HL-60/S4 treated with phorbol 12-myristate 13-acetate at 8.2 ng/mL for 4 days and 3 days (cell line): ENCODE measurements at regions not wholly inside any gene's neighbourhood (a gene's known extent, or its start where the extent isn't known, plus 50 kb on each side); places are given as distances from the start of the nearest gene placed in this dataset.

Source experiments
- in situ Hi-C: fragments of 300-500 bp; cut with MboI; formaldehyde crosslinking; loops from 2 replicates; pipeline ENCODE4 v1.15.0; 2022; ENCODE audit warnings: low sequenced_read_pairs

DNA sequence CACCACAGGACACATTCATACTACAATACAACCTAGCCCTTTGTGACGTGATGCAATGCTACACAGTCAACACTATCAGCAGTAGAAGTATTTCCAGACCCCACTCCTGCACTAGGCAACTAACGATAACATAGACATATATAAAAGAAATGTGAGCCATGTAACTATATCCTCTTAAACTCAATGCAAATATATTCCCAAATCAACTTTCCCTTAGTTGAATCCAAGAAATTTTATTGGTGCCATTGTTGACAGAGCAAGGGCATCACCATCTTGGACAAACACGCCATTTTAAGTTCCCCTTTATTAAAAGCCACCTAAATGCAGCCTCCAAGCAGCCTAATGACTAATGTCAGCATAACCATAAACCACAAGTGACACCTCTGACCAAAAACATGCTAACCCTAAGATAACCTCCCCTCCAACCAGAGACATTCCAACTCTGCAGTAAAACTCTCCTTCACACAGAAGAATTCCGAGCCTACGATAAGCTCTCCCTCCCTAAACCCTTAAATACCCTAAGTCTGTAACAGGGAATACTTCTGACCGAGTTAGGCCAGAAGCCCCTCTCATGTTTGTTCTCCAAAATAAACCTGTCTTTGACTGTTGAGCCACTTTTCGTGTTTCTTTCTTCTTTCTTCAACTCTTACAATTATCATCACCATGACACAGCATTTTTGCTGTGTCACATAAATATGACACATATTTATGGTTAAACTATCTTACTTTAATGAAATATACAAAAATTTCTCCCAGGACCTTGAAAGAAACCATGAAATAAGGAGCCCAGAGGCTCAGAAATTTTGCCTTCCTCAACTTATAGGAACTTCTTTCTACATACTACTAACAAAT lies 1497.8 kb downstream of the EFNA5 start:
- in situ Hi-C loops: no loop called here

DNA sequence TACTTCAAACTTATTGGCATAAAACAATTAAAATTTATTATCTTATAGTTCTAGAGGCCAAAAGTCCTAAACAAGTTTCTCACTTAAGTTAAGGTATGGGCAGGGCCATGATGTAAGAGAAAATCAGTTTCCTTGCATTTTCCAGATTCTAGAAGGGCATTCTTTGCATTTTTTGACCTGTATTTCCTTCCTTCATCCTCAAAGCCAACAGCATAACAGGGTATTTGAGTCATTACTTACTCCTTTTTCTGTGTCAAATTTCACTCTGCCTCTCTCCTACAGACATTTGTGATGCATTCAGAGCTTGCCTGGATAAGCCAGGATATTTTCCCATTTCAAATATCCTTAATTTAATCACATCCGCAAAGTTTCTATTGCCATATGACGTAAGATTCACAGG lies 1499.0 kb downstream of the EFNA5 start:
- in situ Hi-C loops: no loop called here

DNA sequence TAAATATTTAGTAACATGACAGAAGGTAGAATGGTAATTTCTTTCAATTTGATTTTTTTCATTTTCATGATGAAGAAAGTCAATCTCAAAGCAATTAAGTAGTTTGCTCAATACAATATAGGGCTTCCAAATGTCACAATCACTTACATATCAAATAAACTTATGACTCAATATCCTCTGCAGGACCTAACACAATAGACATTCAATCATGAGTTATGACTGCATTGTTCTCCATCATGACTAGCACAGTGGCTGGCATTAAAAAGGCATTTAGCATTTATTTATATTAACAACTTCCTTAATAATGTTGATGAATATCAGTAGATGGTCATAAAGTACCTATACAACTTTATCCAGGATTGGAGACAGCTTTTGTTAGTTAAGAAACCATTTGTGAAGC lies 1499.6 kb downstream of the EFNA5 start:
- in situ Hi-C loops: no loop called here

DNA sequence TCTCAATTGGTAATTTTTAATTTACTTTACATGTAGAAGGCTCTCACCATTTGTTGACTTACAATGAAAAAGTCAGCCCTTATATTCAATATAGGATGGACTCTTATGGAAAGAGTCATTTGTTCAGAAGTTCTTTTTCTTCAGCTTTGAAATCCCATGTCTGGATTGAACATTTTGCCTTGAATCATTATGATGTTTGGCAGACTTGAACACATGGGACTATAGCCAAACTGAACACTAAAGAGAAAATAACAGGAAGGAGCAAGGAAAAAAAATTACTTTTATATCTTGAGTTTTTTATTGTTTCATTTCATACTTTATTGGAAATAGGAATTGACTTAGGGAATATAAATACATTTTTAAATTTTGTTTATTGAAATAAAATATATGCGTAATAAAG lies 1503.0 kb downstream of the EFNA5 start:
- in situ Hi-C loops: no loop called here

DNA sequence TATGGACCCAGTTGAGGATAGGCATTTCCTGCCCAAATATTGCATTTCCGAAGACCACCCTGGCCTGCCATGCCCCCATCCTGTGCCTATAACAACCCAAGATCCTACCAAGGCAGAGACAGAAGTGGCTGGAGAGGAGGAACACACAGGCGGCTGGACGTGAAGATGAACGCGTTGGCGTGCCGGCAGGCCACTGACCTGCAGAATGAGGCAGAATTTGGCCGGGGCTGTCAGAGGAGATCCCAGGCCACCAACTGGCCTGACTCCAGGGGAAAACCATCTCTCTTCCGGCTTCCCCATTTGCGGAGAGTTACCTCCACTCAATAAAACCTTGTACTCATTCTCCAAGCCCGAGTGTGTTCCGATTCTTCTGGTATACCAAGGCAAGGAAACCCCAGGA lies 1507.5 kb downstream of the EFNA5 start:
- in situ Hi-C loops: no loop called here

DNA sequence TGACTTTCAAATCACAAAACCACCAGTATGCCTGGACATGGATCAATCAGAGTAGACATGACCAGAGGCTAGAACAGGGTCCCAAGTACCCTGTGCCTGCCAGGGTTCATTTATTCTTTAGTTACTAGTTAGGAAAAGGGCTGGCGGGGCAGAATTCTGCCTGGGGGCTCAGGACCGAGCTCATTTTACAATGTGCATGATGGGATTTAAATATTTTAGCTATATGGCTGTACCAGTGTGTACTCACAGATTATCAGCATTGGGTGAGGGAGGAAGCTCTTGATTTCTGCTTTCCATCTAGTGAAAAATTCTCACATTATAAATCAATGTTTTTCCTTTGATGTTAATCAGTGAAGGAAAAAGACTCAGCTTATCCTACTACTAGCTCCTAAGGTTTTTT lies 1511.1 kb downstream of the EFNA5 start:
- in situ Hi-C loops: no loop called here

DNA sequence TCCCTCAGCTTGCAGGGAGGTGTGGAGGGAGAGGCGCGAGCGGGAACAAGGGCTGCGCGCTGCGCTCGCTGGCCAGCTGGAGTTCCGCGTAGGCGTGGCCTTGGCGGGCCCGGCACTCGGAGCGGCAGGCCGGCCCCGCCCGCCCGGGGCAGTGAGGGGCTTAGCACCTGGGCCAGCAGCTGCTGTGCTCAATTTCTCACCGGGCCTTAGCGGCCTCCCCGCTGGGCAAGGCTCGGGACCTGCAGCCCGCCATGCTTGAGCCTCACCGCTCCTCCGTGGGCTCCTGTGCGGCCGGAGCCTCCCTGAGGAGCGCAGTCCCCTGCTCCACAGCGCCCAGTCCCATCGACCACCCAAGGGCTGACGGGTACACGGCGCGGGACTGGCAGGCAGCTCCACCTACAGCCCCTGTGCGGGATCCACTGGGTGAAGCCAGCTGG lies 1516.4 kb downstream of the EFNA5 start:
- in situ Hi-C loops: no loop called here

DNA sequence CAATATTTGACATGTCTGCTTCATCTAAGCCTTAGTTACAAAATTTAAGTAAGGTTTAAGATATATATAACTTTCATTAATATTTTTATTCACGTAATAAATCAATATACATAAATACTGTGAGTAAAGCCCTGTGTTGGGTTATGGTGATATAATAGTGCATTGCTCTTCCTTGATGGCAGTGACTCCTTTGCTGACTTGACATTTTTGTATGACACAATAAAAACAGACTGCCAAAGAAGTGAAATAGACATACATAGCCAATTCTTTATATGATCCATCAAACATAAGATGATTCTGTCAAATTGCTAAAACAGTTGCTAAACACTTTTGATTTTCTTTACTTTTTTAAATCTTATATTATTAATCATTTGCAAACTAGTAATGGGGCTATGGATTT lies 1518.2 kb downstream of the EFNA5 start:
- in situ Hi-C loops: no loop called here

DNA sequence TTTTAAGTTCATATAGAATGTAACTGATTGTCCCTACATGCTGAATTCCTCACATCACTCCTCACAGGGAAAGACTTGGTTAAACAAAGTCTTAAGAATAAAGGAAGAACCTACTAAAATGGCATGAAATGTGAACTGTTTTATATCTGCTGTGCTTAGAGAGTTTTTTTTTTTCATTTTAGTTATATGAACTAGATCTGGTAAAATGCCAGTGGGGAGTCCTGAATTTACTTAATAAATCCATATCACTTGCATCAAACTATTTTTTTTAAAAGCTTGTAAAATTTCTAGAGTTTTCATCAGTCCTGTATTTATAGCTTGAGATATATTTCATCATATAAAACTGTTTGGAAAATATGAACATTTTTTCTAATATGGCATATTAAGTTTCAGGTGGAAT lies 1528.6 kb downstream of the EFNA5 start:
- in situ Hi-C loops: no loop called here

DNA sequence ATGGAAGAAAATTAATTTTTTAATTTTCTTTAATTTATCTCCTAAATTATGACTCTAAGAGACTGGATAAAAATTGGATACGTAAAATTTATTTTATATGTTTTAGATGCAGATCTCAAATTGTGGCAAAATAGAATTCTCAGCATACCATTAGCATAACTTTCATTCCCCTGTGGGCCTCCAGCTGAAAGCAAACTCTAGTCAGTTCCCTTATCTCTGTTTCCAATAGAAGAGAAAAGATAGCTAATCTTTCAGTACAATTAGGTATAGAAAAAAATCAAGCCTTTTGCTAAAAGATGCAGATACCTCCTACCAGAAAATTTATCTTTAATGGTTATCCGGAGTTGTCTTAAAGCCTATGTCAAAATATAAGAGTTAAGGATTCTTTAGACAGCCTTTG lies 1530.6 kb downstream of the EFNA5 start:
- in situ Hi-C loops: no loop called here

DNA sequence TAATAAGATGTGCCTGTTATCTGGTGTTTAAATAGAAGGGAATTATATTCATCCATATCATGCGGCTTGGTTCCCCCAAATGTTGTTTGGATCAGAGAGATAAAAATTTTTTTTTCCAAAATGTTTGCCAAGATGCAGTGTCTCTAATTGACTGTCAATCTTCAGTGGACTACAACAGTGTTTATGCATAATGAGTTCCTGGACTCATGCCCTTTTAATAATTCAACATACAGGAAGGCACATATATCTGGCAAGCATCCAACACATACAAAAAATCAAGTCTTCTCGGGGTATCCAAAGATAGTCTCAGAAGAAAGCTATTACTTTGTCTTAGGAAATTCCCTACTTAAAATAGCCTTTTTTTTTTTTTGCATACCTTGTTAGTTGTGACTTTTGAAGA lies 1534.7 kb downstream of the EFNA5 start:
- in situ Hi-C loops: no loop called here

DNA sequence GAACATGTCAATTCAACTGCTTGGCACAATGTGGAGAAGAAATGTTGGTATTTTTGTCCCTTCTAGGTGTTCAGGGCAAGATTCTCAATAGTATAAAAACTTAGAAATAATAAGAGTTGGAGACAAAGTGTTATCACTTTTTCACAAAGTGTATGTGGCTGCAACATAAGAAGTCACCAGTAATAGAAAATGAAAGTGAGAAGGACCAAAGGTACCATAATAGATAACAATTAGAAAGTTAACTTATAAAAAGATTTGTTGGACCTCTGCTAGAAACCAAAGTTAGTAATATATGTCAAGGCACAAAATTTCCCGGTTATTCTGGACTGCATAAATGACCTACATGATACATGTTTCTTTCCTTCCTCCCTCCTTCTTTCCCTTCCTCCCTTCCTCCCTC lies 1535.3 kb downstream of the EFNA5 start:
- in situ Hi-C loops: no loop called here

DNA sequence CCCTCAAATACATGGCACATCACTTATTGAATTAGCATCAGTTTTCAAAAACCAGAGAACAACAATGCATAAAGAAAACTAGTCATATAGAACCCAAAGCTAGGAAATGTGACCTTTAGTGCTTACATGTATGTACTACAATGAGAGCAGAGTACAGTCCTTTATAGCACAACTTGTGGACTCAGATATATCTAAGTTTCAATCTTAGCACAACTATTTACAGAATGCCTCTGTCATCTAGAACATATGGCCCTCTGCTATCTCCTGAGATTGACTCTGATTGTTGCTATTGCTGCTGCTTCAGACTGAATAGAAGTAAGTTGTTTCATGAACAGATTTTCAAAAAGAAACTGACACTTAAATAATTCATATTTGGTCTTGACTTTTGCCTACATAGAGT lies 1536.2 kb downstream of the EFNA5 start:
- in situ Hi-C loops: no loop called here

DNA sequence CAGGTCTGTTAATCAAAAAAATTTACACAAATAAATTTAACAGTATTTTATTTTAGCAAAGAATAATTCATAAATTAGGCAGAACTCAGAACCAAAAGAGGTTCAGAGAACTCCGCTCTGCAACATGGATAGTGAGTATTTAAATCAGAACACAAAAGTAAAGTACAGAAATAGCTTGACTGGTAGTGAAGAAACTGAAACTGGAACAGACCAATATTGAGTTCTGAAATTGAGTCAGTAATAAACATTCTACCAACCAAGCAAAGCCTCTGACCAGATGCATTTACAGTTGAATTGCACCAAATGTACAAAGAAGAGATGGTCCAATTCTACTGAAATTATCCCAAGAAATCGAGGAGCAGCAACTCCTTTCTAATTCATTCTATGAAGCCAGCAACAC lies 1542.8 kb downstream of the EFNA5 start:
- in situ Hi-C loops: no loop called here

DNA sequence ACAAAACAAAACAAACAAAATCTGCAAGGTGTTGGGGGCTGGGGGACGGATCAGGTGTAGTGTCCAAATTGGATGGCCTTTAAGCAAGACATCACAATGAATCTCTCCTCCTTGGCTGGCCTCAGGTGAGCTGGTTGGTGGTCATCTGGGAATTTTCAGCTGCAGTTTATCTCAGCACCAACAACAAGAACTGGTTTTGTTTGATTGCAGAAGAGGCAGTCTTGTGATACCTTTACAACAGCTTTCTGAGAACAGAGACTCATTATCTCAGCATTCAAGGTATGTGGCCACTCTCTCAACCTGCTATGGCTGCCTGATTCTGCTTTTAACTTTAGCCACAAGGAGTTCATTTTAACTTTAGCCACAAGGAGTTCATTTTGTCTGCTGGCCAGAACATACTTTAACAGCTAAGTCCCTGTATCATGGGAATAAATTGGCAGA lies 1543.4 kb downstream of the EFNA5 start:
- in situ Hi-C loops: no loop called here

DNA sequence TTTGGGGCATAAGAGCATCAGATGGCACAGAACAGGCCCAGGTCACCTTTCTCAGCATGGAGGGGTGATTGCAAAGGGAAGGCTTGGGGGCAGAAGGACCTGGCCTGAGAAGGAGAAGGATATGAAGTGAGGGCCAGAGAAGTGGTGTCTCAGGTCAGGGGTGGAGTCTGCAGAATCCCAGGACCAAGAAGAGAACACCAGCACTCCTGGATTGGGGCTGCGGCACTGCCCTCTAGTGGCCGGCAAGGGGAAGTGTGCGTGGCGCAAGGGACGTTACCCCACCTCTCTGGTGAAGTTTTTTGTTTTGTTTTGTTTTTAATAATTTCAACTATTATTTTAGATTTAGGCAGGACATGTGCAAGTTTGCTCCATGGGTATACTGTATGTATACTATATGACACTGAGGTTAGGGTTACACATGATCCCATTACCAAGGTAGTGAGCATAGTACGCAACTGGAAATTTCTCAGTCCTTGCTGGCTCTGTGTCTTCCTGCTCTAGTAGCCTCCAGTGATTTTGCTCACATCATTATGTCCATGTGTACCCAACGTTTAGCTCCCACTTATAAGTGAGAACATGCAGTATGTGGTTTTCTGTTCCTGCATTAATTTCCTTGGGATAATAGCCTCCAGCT lies 1548.6 kb downstream of the EFNA5 start:
- in situ Hi-C loops: no loop called here

DNA sequence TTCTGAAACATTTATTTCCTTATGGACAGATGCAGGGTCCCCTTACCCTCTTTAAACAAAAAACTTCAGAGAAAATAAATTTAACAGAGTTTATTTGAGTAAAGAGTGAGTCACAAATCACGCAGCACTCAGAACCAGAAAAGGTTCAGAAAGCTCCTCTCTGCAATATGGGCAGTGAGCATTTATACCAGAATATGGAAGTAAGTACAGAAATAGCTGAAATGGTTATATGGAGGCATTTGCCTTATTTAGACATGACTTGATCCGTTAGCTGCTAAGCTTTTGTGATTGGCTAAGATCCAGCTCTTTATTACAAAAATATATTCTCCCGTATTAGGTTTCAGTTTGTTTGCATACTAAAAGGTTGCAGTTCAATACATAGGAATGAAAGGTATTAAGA lies 1554.1 kb downstream of the EFNA5 start:
- in situ Hi-C loops: no loop called here

DNA sequence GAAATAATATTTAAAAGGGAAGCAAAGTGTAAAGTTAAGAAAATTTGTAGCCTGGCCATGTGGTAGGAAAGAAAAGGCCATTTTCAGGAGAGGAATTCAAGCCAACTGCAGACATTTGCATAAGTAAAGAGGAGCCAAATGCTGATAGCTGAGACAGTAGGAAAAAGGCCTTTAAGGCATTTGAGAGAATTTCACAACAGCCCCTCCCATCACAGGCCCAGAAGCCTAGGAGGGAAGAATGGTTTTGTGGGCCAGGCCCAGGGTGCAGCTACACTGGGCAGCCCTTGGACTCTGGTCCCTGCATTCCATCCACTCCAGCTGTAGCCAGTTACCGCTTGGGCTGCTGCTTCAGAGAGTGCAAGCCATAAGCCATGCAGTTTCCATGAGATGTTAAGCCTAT lies 1556.8 kb downstream of the EFNA5 start:
- in situ Hi-C loops: no loop called here

DNA sequence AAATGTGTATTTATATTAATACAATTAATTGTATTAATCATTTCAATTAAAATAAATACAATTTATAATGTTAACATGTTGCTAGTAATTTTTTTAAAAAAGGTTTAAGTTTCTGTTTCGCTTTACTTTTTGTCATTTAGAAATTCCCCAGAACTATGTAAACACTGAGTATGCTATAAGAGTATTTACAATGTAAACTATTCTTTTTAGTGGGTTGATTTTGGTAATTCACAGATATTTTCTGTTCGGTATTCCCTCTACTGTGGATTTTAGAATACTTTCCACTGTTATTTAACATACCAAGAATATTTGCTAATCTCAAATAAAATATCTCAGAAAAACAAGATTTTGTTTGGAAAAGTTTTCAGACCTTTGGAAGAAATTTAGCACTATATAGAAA lies 1564.4 kb downstream of the EFNA5 start:
- in situ Hi-C loops: no loop called here

DNA sequence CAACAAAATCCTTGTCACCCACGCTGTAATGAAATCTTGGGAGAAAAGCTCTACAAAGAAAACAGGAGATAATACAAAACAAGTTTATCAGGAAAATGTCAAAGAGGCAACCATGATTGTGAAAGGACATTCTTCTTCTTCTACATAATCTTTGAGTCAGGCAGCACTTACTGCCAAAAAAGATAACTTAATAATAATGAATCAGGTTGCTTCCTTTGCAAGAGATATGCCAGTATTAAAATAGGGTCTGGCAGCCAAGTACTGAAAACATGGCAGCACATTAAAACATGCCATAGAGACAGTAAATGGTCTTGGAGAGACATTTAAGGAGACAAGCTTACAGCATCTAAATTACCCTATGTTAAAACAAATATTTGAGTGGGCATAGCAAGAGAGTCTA lies 1573.4 kb downstream of the EFNA5 start:
- in situ Hi-C loops: no loop called here

DNA sequence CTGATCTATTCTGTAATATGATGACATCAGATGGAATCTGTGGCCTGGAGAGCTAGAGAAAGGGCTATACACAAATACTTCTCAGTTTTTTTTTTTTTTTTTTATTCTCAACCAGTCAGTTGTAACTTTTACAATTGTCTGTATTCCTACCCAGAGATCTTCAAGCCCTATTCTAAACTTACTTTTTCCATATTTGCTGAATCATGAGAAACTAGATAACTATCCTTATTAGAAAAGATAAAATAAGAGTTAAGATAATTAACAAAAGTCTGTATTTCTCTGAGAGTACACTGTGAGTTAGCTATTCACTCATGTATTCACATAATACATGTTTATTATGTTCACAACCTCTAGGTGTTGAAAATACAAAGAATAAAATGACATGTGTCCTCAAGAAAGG lies 1575.9 kb downstream of the EFNA5 start:
- in situ Hi-C loops: no loop called here

DNA sequence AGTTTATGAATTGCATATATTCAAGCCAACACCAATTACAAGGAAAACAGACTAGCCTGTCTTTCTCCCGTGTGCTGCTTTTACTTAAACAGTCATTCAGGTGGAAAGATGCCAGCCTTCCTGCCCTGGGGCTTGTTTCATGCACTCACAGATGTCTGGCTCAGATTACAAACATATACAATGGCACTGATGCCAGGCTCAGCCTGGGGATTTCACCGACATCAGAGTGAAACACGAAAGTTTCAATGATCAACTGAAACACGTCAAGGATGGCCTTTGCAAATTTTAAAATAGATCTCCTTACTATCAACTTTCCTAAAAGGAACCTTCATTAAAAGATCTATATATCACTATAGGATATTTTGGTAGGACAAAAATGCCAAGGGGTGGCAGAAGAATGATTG lies 1576.5 kb downstream of the EFNA5 start:
- in situ Hi-C loops: no loop called here

DNA sequence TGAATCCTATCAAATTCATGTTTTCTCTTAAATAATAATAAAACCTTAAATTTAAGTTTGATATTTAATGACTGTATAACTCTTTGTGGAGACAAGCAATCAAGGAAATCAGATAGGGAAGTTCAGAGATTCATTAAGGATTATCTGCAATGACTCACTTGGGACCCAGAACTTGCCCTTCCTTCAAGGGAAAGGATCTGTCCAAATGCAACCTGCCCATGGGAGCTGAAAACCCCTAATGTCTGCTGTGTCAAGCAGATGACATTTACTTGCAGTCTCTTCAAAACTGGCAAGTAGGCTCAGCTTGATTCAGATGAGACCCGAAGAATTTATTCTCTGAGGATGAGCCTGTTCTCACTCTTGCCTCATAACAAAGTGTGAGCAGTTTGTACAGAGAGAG lies 1577.6 kb downstream of the EFNA5 start:
- in situ Hi-C loops: no loop called here
